ENCODE measurements at regions not wholly inside any gene's neighbourhood (a gene's known extent, or its start where the extent isn't known, plus 50 kb on each side); places are given as distances from the start of the nearest gene placed in this dataset.

DNA sequence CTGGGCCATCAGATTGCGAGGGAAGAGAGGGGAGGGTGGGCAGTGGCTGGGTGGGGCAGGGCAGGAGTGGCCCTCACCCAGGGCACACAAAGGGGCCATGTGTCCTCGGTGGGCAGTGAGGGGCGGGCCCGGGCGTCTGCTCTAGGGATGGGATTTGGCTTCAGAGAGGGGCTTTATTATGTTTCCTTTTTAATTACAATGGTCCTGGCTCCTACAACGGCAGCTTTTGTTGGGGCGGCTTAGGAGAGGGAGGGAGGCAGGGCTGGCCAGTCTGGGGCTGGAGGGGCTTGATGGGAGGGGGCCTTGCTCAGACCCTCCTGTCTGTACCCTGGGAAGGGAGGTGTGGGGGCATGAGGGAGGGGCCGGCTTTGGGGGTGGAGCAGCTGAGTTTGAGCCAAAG, 102.8 kb upstream of the WNT4 start:
- no peak for DNase-seq (ENCODE audit: low spot score)

DNA sequence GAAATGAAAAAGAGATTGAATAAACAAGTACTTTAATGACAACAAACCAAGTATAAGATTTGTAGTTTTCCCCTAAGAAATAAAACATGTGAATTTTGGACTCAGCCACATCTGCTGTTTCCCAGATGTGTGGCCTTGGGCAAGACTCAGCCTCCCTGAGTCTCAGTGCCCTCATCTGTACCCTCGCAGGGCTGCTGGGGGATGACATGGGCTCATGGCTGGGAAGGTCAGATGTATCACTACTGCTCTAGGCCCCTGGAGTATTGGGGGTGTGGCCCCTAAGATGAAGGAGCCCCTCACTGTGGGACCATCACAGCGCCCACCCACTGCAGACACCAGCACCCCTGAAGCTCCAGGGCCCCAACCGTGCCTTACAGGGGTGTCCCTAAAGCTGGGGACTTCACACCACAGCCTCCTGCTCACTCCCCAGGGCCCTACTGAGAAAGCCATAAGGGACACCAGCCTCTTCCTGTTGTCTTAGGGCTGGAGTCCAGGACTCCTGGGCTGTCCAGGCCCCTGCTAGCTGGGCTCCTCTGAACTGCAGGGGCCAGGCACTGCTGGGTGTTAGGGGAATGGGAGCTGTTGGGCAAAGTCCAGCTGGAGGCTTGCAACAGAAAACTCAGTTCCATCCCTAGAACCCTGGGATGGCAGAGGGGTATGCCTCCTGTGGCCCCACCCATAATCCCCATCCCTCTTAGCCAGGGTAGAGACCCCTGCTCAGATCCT, 104.0 kb upstream of the WNT4 start:
- DNase-seq (ENCODE audit: low spot score), result no peak

DNA sequence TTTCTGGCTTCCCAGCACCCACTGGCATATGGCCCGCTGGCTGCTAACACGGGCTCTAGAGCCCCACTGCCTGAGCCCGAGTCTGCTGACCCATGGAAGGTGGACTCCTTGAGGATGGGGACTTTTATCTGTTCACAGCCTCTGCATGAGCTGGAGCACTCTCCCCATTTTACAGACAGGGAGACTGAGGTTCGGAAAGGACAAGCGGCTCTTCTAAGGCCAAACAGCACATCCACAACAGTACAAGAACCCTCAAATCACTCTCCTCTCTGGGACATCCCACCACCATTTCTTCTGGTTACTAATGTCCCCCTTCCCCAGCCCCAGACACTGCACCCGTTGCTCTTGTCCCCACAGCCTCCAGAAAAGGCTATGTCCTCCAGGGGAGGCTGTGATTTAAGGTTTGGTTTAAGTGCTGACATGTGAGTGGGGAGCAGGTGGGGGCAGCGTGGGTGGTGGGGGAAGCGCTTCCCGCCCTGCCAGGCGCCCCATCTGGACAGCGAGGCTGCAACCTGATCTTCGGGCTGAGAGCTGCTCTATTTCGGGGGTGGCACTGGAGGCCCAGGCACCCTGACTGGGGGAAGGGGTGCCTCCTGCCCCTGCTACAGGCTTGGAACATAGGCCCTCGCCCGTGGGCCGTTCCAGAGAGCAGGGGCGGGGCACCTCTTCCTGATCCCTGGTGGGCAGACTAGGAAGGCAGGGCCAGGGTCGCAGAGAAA, 104.8 kb upstream of the WNT4 start:
- no peak for DNase-seq (ENCODE audit: low spot score)

DNA sequence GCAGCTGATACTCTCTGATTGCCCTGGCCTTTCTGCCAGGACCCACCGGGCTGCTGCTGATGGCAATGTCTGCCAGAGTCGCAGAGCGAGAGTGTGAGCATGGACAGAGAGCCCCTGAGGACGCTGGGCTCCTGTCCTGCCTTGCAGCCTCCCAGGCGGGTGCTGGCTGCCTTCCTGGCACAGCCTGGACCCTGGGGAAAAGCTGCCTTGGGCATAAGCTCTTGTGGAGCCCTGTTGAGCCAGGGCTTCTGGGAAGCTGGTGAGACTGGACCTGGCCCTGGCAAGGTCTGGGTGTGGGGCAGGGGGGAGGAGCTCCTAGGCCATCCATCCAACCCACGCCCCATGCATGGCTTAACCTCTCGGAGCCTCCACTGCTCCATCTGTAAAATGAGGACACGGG, 105.8 kb upstream of the WNT4 start:
- no peak for DNase-seq (ENCODE audit: low spot score)

DNA sequence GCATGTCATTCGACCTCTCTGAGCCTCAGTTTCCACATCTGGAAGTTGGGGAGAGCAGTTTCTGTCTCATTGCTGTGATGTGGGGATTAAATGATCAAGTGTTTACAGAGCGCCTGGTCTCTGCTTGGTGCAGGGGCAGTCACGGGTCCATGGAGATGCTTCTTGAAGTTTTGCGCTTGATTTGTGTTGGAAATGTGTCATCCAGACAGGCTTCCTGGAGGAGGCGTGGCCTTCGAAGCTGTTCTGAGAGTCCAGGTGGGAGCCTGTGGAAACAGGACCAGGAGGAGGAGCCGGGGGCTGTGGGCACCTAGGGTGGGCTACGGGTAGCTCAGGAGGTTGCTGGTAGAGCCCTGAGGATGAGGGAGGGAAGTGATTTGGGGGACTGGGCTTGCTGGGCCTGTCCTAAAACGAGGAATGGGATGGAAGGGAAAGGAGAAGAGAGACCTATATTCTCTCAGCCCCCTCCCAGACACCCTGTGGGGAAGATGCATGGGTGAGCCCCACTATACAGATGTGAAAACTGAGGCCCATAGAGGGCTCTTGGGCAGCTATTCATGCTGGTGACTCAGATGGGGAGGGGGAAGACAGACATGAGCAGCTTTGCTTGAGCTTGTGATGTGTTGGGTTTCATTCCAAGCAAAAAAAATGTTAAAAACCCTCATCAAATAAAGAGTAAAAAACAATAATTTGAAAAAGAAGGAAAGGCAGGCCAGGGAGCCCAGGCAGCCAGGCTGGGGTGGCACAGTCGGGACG, 107.2 kb upstream of the WNT4 start:
- DNase-seq (ENCODE audit: low spot score), result no peak

DNA sequence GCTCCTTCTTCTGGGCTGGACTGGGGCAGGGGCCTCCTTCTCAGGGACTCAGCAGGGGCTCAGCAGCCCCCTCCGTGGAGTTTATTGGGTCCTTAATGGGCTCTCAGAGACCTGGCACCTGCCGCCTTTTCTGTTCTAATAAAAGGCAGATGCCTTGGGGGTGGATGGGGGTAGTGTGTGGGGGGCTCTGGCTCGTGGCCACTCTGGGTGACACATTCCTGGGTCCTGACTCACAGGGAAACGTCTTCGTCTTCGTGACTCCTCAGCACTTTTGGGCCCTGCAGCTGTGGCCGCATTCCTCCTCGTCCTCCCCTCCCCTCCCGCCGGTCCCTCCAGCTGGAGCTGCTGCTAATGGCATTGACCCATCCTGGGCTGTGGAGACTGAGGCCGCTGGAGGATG, 107.8 kb upstream of the WNT4 start:
- DNase-seq (ENCODE audit: low spot score), result no peak

DNA sequence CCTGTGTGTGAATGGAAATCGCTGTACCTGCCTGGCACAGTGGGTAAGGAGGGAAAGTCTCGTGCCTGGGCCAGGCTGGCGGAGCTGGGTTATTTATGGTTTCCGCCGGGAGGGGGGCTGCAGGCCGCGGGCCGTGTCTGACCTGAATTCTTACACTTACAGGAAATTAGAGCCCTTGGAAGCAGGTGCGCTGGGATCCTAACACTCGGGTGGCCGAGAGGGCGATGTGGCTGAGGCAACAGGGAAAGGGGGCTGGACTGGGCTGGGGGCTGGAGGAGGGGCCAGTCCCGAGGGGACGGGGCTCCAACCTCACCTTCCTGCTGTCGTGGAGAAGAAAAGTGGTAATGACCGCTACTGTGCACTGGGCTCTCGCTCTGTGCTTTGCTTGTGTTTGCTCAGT, 109.4 kb upstream of the WNT4 start:
- no peak for DNase-seq (ENCODE audit: low spot score)

DNA sequence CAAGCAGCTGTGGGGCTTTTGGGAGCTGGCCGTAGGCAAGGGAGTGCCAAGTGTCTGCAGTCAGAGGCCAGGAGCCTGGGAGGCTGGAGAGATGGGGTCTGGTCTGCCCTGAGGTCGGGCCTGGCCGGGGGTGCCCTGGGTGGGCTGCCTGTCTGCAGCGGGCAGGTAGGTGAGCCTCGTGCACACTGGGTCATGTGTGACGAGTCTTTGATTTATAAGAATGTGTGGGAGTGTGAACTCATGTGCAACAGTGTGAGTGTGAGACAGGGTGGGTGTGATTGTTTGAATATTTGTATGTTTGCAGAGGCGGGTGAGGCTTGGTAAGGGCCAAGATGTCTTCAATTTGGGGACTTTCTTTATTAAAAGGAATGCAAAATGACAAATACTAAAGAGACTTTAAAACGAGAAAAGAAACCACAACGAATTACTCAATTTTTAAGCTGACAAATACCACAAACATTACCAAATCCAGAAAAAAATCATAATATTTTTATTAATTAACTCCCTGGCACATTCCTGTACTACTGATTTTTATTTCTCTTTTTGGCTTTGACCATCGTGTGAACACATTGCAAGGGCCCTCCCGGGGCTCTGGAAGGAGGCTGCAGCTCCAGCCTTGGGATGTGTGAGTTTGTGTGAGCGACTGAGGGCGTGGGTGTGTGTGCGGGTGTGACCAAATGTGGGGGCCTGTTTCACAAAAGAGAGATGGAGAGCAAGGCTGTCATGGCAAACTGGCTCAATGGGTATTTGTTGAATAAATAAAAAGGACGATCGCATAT, 110.3 kb upstream of the WNT4 start:
- no peak for DNase-seq (ENCODE audit: low spot score)

DNA sequence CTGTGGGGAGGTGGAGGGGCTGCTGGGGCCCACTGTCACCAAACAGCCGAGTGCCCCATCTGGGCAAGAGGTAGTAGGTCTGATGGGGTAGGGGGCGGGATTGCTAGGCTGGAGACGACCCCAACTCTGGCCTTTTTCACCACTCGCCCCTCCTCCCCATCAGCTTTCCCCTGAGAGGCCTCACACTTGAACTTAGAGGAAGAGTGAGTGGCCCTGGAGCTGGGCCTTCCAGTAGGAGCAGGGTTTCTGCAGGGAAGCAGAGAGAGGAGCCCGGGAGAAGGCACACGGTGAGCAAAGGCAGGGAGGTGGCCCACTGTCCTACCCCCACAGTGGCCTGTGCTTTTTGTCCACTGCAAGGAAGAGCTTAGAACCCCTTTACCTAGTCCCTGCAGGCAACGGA, 111.9 kb upstream of the WNT4 start:
- DNase-seq (ENCODE audit: low spot score), result no peak

DNA sequence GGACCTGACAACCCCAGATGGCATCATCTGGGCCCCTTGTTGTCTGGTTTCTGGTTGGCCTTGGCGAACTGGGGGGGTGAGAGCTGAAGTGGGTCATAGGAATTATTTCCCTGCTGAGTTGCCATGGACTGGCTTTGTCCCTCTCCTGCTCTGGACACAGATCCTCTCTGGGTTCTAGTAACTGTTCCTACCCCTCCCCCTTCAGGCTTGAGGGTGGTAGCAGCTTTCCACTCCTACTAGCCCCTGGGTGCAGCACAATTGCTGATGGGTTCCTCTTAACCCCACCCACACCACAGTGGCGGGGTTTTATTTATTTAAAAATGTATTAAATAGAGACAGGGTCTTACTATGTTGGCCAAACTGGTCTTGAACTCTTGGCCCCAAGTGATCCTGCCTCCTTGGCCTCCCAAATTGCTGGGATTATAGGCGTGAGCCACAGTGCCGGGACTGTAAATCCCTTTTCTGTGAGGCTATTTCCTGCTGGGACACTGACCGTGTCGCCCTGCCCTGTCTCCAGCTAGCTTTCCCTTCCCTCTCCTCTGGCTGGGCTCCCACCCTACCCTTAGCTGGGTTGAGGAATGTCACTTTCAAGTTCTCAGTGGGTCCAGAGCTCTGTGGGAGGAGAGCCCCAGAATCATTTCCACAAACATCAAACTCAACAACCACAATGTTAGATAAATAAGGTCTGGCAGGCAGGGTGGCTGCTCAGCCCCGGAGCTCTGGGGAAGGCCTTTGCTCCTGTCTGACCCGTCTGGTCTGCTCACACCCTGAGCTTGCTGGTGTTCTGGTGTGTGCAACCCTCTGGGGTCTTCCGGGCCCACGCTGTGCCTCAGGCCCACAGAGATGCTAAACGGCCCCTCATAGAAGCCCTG, 112.7 kb upstream of the WNT4 start:
- DNase-seq (ENCODE audit: low spot score), result peak; percentile 21

DNA sequence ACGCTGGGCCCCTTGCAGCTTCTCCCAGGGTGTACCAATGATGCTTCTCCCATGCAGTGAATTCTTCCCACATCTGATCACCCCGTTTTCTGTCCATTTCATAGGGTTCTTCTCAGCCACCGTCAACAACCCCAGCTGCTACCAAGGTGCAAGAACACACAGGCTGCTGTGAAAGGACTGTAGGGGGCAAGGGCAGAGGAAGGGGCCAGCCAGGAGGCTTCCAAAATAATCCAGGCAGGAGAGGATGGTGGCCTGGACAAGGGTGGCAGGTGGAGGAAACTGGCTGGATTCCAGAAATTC, 113.3 kb upstream of the WNT4 start:
- DNase-seq (ENCODE audit: low spot score), result no peak

DNA sequence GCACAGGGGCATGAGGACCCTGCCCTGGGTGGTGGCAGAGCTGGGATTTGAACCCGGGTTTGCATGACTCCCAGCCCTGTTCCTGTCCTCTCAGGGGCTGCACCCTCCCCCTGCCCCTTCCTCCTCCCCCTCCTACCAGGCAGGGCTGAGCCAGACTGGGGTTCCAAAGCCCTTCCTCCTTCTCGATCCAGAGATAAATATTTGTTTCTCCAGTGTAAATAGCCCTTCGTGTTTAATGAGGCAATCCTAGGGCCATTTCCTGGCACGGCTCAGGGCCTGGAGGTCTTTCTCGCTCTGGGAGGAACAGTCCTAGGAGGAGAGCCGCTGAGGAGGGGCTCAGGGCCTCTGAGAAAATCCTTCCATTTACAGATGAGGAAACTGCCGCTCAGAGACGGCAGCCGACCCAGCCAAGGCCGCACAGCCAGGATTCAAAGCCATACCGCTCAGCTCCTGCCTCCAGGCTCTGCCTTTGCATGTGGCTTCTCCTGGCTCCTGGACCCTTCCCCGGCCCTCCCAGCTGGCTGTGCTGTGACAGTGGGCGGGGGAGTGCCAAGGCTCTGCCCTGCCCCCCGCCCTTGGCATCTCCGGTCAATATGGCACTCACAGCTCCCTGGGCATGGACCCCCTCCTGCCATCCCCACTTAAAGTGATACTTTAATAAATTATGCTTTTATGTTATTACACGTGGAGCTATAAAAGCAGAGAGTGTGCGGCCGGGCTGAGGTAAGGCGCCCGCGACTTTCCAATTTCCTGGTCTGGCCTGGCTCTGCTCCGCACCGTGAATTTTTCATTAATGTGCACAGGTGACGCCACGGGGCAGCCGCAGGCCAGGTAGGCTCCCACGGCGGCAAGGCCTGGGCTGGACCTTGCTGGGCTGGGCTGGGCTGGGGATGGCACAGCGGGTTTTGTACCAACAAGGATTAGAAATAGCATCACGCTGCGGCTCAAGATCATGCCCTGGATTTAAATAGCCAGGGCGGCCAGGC, 114.7 kb upstream of the WNT4 start:
- DNase-seq (ENCODE audit: low spot score), result no peak

DNA sequence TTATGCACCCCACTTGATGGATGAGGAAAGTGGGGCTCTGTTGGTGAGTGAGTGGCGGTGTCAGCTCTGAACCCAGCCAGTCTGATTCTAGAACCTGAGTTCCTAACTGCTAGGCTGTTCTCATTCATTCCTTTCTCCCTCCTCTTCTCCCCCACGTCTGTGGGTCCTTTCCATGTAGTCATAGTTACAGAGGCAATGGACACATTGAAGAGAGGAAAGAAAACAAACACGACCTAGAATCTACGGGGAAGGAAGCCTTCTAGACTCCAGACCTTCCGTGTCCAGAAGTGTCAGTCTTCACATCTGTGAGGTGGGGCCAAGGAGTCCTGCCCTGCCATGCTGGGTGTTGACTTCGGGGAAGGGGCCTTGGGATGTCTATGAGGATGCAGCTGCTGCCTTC, 115.8 kb upstream of the WNT4 start:
- no peak for DNase-seq (ENCODE audit: low spot score)

DNA sequence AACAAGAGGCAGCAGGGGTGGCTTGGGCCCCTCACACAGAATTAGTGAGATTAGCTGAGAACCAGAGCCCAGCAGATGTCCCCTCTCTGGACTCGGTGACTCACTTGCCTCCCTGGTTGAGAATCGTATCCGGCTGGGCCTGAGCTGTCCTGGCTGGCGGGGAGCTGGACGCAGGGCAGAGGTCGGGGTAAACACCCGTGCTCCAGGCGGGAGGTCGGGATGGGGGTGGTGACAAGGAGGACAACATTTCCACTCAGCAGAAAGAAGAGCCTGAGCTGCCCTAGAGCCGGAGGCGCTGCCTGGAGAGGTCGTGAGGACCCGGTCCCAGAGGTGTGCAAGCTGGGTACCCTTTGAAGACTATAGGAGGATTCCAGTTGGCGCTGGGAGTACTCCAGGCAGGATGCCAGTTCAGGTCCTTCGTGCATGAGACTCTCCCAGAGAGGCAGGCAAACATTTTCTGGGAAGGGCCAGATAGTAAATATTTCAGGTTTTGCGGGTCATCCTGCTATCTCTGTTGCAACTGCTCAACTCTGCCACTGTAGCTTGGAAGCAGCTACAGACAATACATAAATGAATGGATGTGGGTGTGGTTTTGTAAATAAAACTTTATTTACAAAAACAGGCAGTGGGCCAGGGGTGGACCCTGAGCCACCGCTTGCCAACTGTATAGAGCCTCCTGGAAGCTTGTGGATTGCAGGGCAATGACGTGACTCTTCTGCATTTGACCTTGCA, 116.8 kb upstream of the WNT4 start:
- DNase-seq (ENCODE audit: low spot score), result peak; percentile 50

DNA sequence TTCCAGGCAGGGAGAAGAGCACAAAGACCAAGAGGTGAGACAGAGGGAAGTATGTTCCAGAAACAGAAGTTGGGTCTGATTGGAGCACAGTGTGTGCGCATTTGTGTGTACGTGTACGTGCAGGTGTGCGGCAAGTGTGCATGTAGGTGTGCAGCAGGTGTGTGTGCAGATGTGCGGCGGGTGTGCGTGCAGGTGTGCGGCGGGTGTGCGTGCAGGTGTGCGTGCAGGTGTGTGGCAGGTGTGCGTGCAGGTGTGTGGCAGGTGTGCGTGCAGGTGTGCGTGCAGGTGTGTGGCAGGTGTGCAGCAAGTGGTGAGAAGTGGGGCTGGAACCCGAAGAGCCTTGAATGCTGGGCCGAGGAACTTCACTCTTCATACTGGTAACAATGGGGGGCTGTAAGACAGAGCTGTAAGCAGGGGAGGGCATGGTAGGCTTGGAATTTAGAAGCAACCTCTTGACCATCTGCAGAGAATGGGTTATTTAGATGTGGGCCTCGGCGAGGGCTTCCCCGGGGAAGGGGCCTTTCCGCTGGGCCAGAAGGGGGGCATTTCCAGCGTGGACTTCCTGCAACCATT, 118.0 kb upstream of the WNT4 start:
- no peak for DNase-seq (ENCODE audit: low spot score)

DNA sequence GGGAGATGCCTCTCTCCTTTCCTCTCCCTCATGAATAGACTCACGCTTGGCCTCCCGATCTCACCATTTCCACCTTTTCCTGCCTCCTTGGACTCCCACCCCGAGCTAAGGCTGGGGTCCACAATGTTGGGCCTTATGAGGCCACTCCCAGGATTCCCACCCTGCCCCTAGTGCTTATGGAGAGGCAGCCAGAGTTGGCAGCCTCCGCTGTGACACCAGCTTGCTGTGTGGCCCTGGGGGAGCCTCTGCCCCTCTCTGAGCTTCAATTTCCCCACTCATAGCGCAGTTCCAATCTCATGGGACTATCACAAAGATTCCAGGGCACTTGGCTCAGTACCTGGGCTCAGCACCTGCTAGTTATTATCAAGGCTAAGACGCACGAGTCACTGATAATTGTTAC, 118.7 kb upstream of the WNT4 start:
- DNase-seq (ENCODE audit: low spot score), result no peak

DNA sequence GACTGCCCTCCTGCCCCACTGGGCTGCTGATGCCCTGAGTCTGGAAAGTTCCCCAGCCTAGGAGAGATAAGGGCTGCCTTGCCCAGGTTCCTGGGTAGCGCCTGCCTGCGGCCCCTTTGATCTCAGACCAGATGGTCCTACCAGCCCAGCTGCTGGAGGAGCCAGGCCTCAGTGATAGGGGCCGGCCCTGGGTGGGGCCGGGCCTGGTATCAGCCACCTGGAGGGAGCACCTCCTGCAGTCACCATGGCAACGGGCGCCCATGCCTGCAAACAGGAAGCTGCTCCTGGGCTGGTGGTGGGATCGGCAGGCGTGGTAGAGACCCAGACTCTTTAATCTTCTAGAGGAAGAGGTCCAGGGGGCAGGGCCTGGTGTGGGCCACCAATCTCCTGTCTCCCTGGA, 119.7 kb upstream of the WNT4 start:
- DNase-seq (ENCODE audit: low spot score), result no peak

DNA sequence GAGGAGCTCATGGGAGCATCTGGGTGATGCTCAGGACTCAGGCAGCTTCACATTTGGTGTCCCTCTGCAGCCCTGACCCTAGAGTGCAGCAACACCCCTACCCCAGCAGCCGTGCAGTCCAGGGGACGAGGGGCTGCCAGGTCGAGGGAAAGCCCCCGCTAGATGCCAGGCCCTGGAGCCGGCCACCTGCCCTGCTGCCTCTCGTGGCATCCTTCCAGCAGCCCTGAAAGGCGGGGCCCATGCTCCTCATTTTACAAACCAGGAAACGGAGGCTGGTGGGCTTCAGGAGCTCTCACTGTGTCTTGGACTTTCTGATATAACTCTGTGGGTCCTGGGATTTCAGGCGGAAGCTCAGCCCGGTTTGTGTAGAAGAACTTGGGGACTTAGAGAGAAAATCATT, 120.5 kb upstream of the WNT4 start:
- no peak for DNase-seq (ENCODE audit: low spot score)

Data from mucosa of gallbladder (tissue), 1 donor.